Breast epithelium (tissue), 4 donors: ENCODE measurements at regions not wholly inside any gene's neighbourhood (a gene's known extent, or its start where the extent isn't known, plus 50 kb on each side); places are given as distances from the start of the nearest gene placed in this dataset.

Source experiments
- DNase-seq, 2 donors: peaks; one replicate each; pipeline ENCODE4 v3.0.0-alpha.2; 2019; ENCODE audit warnings: low spot score in 2 of 2
- H3K27ac ChIP-seq, 2 donors: fragments of 200-600 bp; sonication (generic) in 1 of 2; one replicate each; pipeline ENCODE4 v1.5.1; 2016 to 2019; ENCODE audit warnings: mild to moderate bottlenecking in 1 of 2
- H3K27me3 ChIP-seq, 2 donors: fragments of 200-600 bp; sonication (generic) in 1 of 2; one replicate each; pipeline versions ENCODE4 v1.5.1 to v1.6.0; 2017 to 2019; ENCODE audit warnings: control low read depth in 1 of 2, mild to moderate bottlenecking in 1 of 2
- H3K36me3 ChIP-seq: fragments of 200-600 bp; one replicate; pipeline ENCODE4 v1.5.1; 2019
- H3K4me1 ChIP-seq, 2 donors: fragments of 200-600 bp; sonication (generic); one replicate each; pipeline ENCODE4 v1.5.1; 2016 to 2019; ENCODE audit warnings: control low read depth in 1 of 2
- H3K4me3 ChIP-seq, 3 donors: fragments of 200-600 bp; sonication (generic); 1 replicate in 2 of 3; 2 replicates in 1 of 3; pipeline ENCODE4 v1.5.1; 2016 to 2019; ENCODE audit warnings: mild to moderate bottlenecking in 3 of 3, moderate library complexity in 2 of 3
- H3K9me3 ChIP-seq, 2 donors: fragments of 200-600 bp; sonication (generic) in 1 of 2; one replicate each; pipeline ENCODE4 v1.5.1; 2016 to 2019; ENCODE audit warnings: control low read depth in 1 of 2
- POLR2A ChIP-seq: fragments of 450-650 bp; IDR thresholded peaks from one replicate; pipeline ENCODE4 v1.6.1; 2016; ENCODE audit warnings: antibody characterized with exemption, mild to moderate bottlenecking, moderate library complexity
- POLR2AphosphoS5 ChIP-seq, 3 donors: sonication (generic); formaldehyde crosslinking; IDR thresholded peaks; one replicate each; pipeline ENCODE4 v1.6.1; 2017; ENCODE audit warnings: antibody characterized with exemption in 3 of 3
- intact Hi-C: fragments of 100-400 bp; cut with DNase I; formaldehyde crosslinking; loops from one replicate; pipeline ENCODE4 v1.15.1; 2023; ENCODE audit warnings: low total_unique reads
- TF ChIP-seq, protein P1 (sequence below), 3 donors: fragments of 450-650 bp; IDR thresholded peaks; one replicate each; pipeline ENCODE4 v1.5.1; 2016 to 2017; ENCODE audit warnings: antibody characterized with exemption in 3 of 3, mild to moderate bottlenecking in 3 of 3, moderate library complexity in 3 of 3

DNA sequence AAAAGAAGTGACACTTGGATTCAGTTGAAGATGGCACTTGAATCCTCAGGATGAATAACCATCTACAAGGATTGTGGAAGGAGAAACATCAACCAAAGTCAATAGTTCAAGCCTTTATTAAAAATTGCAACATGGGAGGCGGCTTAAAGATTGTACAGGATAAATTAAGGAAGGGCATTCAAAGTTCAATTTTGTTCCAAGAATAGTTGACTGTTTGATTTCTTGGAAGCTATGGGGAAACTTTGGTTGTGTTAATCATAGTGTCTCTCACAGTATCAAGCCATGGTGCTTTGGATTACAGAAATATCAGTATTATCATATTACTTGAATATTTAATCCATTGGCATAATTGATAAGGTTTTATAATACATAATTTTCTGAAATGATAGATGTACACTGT lies 1844.3 kb downstream of the MAT2B start:
- Histone ChIP-seq H3K9me3 (no peaks in the 10 kb centered on the region), H3K4me3 (no peak overlapping the region), H3K36me3 (no peaks in the 10 kb centered on the region), H3K27ac (no peak overlapping the region), H3K27me3 (no peaks in the 10 kb centered on the region), H3K4me1 (no peaks in the 10 kb centered on the region)
- DNase-seq = no peak
- intact Hi-C loops = no loop called here
- TF ChIP-seq POLR2AphosphoS5 (IDR thresholded peaks at IDR 0.05) = no peak
- TF ChIP-seq, protein P1, sequence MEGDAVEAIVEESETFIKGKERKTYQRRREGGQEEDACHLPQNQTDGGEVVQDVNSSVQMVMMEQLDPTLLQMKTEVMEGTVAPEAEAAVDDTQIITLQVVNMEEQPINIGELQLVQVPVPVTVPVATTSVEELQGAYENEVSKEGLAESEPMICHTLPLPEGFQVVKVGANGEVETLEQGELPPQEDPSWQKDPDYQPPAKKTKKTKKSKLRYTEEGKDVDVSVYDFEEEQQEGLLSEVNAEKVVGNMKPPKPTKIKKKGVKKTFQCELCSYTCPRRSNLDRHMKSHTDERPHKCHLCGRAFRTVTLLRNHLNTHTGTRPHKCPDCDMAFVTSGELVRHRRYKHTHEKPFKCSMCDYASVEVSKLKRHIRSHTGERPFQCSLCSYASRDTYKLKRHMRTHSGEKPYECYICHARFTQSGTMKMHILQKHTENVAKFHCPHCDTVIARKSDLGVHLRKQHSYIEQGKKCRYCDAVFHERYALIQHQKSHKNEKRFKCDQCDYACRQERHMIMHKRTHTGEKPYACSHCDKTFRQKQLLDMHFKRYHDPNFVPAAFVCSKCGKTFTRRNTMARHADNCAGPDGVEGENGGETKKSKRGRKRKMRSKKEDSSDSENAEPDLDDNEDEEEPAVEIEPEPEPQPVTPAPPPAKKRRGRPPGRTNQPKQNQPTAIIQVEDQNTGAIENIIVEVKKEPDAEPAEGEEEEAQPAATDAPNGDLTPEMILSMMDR (IDR thresholded peaks at IDR 0.05) = no peak
- no peak for TF ChIP-seq POLR2A

DNA sequence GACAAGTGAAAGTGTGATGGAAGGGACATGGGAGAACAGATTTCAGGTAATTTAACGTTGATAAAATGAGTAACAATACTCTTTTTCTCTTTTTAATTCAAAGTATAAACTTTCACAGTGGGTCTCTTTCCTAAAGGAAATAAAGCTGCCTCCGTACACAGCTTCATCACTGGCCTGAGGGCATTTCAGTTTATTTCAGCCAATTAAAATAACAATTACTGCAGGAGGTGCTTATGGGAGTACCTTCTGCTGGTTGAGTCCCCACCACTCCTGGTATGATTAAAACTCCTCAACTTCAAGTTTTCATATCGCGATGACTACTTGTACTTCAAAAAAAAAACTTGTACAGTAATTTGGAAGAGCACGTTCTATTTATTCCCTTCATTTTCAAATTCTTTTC lies 1845.9 kb downstream of the MAT2B start:
- intact Hi-C loops = no loop called here

DNA sequence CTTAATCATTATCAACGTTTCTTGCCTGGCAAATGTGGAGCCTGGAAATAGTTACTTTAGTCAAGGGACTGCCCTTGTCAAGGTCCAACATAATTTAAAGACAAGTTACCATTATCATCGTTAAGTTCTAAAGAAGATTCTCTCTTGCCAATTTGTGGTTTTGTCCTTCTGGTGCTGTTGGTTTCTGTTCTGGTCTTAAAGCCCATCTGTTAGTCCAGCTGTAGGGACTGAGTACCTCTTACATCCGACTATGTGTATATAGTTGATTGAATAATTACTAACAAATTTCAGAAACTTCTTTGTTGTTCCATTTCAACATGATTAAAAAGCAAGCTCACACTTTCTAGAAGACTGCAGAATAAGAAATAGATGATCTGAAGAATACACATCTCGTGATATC lies 1854.9 kb downstream of the MAT2B start:
- Histone ChIP-seq H3K27ac (no peak overlapping the region), H3K27me3 (no peaks in the 10 kb centered on the region), H3K4me1 (no peaks in the 10 kb centered on the region), H3K9me3 (no peaks in the 10 kb centered on the region), H3K36me3 (no peaks in the 10 kb centered on the region), H3K4me3 (no peak overlapping the region)
- intact Hi-C loops = no loop called here
- TF ChIP-seq, protein P1 (IDR thresholded peaks at IDR 0.05) = no peak
- no peak for TF ChIP-seq POLR2AphosphoS5 (IDR thresholded peaks at IDR 0.05)
- no peak for DNase-seq

More for the DNA sequence above, 1845.9 kb downstream of the MAT2B start:
- TF ChIP-seq, protein P1 (IDR thresholded peaks at IDR 0.05) = no peak
- no peak for TF ChIP-seq POLR2A
- TF ChIP-seq POLR2AphosphoS5 (IDR thresholded peaks at IDR 0.05) = no peak
- no peak for DNase-seq
- no peak overlapping the region for H3K4me3 ChIP-seq
- no peaks in the 10 kb centered on the region for H3K27me3 ChIP-seq
- no peaks in the 10 kb centered on the region for H3K36me3 ChIP-seq
- H3K9me3 ChIP-seq = no peaks in the 10 kb centered on the region
- no peak overlapping the region for H3K27ac ChIP-seq
- H3K4me1 ChIP-seq = no peaks in the 10 kb centered on the region

DNA sequence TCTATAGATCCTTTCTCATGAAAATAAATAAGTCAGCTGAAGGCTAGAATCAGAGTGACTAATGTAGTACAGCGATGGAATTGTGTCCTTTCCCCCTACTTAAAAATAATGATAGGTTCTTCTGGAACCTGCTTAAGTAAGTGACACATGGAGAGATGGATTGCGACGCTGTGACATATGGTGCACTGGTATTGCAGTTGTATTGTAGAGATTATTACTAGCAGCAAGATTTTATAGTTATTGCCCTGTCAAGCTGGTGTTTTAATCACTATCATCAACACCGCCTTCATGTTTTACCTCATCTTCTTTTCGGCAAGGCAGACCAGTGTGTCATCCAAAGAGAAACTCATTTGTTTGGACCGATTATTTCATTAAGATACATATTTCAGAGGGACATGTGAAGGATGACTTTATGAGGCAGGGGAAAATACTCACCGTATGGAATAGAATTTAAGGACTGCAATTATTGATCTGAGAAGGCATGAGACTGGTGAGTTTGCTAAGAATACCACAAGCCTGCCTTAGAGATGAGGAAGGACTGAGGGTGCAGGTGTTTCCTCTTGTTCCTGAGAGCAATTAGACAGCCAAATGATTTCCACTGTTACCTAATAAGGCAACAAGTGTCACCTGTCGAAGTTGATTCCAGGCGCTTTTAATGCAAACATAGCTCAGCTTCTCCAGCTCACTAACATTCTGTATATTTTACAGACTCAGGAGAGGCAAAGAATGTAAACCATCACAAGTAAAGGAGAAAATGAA lies 1855.5 kb downstream of the MAT2B start:
- Histone ChIP-seq H3K27ac (no peak overlapping the region), H3K9me3 (no peaks in the 10 kb centered on the region), H3K27me3 (no peaks in the 10 kb centered on the region), H3K4me1 (no peaks in the 10 kb centered on the region), H3K4me3 (no peak overlapping the region), H3K36me3 (no peaks in the 10 kb centered on the region)
- no peak for DNase-seq
- intact Hi-C loops = no loop called here
- TF ChIP-seq POLR2A (no peak), POLR2AphosphoS5 (IDR thresholded peaks at IDR 0.05) (no peak)
- TF ChIP-seq, protein P1 (IDR thresholded peaks at IDR 0.05) = no peak

DNA sequence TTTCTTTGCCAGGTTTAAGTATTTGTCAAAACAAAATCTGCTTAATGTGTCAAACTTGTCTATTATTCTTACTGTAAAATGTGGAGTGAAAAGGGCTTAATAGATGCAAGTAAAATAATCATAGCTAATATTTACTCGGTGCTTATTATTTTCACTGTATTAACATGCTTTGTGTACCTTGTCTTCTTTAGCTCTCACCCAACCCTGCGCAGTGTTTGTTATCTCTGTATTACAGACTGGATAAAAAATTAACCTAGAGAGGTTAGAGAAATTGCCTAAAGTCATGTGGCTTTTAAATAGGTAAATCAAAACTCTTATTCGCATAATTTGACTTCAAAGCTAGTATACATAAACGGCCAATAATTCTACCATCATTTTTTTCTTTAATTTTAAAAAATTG lies 1864.8 kb downstream of the MAT2B start:
- TF ChIP-seq POLR2AphosphoS5 (IDR thresholded peaks at IDR 0.05) = no peak
- TF ChIP-seq, protein P1 (IDR thresholded peaks at IDR 0.05) = no peak
- no peak for TF ChIP-seq POLR2A
- DNase-seq = no peak
- intact Hi-C loops = no loop called here
- Histone ChIP-seq H3K27me3 (no peaks in the 10 kb centered on the region), H3K9me3 (no peaks in the 10 kb centered on the region), H3K4me3 (no peak overlapping the region), H3K4me1 (no peaks in the 10 kb centered on the region), H3K27ac (no peak overlapping the region), H3K36me3 (no peaks in the 10 kb centered on the region)
